ENCODE measurements at regions not wholly inside any gene's neighbourhood (a gene's known extent, or its start where the extent isn't known, plus 50 kb on each side); places are given as distances from the start of the nearest gene placed in this dataset.

DNA sequence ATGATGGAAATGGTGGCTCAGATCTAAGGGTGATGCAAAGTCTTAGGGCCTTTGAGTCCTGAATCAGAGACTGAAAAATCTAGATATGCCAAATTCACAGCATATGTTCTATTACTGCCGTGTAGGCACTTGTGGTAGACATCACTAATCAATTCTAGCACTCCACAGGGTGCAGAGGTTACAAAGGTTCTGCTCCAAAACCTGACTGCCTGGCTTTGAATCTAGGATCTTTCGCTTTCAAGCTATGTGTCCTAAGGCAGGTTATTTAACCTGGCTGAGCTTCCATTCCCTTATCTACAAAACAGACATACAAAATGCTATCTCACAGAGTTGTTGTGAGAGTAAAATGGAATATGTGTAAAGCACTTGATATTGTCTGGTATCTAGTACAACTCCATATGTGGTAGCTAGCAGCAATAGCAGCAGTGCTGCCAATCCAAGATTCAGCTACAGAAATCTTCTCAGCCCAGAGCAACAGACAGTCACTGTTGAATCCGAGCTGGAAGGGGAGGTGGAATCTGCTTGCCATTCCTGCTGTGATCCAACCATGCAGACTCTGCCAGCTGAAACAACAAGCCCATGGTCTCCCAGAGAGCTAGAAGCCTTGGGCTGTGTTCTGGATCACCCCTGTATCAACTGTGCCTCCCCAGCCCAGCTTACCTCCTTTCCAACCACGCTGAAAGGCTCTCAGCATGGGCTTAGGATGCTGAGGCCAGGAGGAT is 206.9 kb downstream of the TFAP2C start:
- no peak for DNase-seq

DNA sequence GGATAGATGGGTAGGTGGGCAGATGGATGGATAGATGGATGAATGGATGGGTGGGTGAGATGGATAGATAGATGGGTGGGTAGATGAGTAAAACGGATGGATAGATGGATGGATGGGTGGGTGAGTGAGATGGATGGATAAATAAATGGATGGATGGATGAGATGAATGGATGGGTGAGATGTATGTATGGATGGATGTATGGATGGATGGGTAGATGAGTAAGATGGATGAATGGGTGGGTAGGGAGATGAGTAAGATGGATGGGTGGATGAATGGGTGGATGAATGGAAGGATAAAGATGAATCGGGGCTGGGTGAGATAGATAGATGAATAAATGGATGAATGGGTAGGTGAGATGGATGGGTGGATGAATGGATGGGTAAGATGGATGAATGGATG is 210.1 kb downstream of the TFAP2C start:
- DNase-seq, result no peak

DNA sequence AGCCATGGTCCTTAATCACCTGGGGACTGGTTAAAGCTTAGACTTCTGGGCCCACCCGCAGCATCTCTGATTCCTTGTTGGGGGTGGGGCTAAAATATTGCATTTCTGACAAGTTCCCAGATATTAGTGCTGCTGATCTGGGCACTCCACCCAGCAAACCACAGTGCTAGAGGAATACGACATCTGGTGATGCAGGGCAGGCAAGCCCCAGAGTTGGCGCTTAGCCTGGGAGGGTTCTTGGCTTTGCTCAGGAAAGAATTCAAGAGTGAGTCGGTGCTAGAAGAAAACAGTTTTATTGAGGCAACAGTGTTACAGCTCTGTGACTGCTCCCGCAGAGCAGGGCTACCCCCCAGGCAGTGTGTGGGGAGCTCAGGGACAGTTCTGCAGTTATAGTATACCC is 210.7 kb downstream of the TFAP2C start:
- DNase-seq, result no peak

DNA sequence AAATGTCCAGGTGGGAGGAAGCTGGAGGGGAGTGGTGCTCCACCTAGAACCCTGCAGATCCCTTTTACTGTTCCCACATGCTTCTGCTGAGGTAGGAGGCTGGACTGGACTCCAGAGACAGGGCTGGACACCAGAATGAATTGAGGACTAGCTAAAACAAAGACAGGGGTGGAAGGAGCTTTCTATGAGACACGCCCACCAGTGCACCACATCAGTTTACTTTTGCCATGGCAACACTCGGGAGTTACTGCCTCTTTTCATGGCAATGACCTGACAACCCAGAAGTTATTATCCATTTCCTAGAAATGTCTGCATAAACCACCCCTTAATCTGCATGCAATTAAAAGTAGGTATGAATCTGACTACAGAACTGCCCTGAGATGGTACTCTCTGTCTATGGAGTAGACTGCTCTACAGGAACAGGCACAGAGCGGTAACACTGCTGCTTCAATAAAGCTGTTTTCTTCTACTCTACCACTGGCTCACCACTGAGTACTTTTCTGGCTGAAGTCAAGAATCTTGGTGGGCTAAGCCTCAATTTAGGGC is 211.7 kb downstream of the TFAP2C start:
- no peak for DNase-seq

DNA sequence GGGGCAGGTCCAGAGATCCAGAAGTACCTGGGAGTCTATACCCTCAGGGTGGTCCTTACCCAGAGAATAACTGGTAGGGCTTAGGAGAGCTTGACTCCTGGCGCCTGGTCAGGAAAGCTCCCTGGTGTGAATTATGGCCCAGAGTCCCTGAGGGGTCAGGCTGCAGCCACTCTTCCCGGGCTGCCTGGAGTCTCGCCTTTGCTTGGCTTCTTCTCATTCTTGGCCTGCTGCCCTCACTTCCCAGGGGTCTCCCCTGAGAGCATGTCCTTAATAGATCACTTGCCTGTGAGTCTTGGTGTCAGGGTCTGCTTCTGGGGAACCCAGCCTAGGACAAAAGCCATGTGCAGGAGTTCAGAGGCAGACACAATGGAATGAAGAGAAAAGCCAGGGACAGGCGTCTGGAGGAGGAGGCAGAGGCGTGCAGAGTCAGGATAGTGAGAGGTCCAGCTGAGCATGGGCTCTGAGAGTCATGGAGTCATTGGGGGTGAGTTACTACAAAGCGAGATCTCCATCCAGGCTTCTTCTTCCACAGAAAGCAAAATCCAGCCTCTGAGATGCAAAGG is 212.3 kb downstream of the TFAP2C start:
- no peak for DNase-seq

DNA sequence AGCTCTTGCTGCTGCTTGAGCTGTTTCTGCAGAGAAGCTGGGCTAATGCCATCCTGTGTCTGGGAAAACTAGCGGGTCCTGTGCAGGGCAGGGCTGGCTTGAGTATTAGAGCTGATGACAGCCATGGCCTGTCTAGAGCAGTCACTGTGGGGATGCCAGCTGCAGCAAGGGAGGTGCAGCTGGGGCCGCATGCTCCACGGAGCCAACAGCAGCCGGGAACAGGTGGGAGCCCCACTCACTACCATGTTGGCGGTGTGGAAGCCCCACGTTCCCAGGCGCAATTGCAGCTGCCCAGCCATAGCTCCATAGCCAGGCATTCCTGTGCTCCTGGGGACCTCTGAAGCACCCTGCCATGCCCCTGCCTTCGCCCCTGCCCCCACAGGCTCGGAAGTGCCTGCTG is 212.9 kb downstream of the TFAP2C start:
- no peak for DNase-seq

DNA sequence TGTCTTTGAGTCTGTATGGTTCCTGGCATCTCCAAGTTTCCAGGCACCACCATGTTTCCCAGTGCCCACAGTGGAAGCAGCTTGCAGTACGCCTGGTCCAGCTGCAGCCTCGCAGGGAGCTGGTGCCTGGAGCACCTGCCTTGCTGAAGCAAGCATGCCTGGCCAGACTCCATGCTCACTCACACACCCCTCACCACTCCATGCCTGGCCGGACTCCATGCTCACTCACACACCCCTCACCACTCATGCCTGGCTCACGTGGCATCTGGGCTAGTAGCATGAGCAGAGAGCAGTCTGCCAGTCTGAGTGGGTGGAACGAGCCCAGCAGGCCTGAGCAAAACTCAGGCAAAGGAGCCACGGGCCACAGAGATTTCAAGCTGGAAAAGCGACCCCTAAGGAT is 214.3 kb downstream of the TFAP2C start:
- no peak for DNase-seq

DNA sequence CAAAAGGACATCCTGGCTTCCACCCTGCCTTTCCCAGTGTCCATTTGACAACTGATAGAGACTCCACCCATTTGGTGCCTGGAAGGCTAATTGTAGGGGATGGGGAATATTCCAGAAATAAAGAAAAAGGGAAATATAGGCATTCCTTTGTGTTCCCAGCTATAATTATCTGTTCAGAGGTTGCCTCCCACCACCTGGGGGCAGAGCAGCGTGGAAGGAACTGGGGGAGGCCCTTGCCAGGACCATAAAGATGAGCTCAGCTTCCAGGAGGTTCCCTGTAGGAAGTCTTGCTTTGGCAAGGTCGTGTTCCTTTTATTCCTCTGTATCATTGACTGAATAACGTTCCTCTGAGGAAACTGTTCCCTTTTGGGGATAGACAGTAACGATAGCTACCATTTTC is 214.7 kb downstream of the TFAP2C start:
- no peak for DNase-seq

DNA sequence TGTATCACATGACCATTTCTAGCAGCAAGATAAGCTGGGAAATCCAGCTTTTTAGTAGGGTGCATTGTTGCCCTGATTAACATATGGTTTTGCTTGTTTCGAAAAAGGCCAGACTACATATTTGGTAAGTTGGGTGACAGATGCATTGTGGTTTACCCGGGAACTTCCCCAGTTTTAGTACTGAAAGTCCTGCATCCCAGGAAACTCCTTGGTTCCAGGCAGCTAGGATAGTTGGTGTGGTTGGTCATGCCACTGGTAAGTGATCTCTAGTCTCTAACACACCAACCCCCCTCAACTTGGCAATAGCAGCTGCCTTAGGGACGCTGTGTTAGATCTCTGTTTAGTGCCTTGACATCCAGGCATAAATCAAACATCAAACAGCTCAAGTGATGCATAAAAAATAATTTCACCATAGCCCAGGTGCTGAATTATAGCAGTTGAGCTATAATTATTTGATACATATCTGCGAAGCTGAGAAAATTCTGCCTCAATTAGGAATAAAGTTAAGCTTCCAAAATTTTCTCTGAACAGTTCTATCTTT is 216.5 kb downstream of the TFAP2C start:
- DNase-seq, result no peak

DNA sequence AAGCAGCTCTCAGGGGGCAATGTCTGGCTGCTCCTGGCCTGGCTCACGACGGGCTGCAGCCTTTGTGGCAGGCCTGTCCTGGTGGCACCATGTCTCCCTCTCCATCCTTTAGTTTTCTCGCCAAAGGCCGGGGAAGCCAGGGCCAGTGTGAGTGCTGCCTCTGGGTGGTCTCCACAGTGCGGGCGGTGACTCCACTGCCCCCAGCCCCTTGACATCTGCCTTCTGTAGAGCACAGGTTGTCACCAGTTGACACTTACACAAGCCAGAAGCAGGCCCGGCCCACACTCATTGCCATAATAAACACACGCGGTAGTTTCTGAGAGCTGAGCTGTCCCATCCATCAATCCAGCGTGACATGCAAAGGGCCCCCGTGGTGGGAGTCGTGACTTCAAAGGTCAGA is 219.5 kb downstream of the TFAP2C start:
- no peak for DNase-seq

DNA sequence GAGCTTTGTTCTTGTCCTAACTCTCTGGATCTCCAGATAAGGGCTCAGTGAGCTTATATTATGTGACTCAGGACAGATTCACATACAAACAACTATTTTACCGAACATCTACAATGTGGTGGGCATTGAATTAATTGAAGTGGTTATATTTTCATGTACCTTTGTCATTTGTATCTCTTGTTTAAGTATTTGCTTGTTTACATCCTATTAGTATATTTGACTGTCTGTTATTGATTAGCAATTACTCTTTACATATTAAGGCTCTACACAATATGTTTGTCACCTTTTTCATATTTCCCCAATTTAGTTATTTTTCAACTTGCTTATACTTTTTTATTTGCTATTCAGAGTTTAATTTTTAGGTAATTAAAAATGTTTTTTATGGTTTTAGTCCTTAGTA is 222.4 kb downstream of the TFAP2C start:
- no peak for DNase-seq

DNA sequence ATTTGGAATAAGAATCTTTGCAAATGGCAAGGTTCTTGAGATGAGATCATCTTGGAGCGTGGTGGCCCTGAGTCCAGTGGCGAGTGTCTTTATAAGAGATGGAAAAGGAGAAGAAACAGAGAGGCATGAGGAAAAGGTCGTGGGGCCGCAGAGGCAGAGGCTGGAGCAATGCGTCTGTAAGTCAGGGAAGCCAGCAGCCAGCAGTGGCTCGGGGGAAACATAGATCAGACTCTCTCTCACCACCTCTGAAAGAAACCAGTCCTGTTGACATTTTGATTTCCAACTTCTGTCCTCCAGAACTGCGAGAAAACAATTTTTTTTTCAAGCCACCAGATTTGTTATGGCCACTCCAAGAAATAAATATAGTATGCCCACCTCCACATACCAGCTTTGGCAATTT is 226.6 kb downstream of the TFAP2C start:
- no peak for DNase-seq

DNA sequence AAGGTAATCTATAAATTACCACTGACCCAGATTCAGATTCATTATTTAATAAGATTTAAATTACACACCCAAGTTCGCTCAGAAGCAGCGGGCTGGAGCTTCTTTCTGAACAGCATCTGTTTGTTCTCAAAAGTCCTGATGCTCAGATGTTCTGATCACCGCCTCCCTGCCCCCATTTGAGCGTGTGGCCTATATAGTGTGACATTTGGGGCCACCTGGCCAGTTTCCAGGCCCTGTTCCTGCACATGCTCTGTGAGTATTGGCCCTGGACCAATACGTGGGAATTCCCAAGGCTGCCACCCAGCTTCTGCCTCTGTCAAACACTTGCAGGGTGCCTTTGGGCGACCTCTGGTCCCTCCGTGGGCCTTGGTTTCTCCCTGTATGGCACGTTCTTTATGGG is 228.8 kb downstream of the TFAP2C start:
- no peak for DNase-seq

DNA sequence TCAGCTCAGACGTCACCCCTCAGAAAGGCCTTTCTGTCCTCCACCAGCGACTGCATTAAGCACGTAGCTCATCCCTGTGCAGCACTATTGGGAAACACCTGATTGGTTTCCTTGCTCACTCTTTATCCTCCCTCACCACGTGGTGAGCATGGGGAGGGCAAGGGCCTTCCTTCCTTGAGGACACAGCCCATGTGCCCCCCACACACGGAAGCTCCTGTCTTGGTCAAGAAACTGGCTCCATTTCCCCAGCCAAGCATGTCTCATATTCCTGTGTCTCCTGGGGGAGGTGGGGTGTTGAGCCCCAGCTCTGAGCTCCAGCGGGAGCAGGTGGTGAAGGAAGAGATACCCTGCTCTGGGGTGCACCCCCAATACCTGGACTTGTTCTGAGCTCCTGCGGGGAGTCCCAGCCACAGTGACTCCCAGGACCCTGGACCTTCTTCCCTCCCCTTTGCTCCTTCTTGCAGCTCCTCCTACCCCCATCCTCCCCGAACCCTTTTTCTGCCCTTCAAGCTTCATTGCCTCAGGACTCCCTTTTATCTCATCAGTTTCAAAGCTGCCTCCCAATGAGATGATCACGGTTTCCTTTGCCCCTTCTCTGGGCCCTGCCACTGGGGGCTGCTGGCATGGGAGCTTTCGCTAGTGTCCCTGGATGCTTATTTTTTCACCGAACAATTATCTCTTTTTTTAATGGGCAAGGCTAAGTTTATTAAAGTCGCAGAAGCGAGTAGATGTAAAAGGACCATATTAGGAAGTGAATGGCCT is 230.1 kb downstream of the TFAP2C start:
- DNase-seq, result no peak

DNA sequence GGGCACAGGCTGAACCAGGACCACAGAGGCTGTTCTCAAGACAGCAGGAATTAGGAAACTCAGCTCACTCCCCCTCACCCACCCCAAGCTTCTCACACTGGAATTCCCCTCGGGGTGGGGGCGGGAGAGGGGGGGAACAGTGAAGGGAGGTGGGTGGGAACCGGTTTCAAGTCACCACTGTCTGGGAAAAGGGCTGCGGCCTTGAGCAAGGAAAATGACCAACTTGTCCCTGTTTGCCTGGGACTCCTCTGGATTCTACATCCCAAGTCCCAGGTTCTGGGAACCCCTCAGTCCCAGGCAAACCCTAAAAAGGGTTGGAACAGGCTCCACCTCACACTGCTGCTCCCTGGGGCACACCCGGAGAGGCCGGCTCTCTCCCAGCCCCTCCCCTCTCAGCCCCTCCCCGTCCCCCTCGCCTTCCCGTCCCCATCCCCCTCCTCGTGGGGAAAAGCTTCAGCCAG is 230.7 kb downstream of the TFAP2C start:
- no peak for DNase-seq

DNA sequence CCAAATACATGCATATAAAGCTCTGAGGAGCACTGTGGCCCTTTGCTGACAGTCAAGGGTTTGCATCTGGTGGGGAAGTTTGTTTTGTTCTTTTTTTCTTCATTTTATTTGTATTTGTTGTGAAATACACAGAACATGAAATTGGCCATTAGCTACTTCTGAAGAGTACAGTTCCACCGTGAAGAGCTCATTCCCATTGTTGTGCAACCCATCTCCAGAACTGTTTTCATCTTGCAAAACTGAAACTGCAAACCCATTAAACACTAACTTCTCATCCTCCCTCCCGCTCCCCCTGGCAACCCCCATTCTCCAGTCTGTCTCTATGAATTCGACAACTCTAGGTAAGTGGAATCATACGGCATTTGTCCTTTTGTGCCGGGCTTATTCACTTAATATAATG is 231.3 kb downstream of the TFAP2C start:
- DNase-seq, result no peak

DNA sequence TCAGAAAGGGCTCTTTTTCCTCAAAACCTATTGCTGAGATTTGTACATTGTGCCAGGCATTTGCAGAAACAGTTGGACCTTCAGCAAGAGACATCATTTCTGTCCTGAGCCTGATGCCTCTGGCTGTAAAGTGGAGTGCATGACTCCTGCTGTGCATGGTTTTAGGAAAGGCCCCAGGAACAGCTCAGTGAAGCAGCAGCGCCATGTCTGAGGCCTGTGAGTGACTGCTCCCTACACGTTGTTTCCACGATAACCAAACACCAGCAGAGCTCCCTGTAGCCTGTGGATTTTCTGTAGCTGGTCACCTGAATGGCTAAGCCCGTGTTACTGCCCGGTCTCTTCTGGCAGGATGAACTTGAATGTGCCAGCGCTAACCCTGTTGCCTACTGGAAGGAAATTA is 232.5 kb downstream of the TFAP2C start:
- no peak for DNase-seq

DNA sequence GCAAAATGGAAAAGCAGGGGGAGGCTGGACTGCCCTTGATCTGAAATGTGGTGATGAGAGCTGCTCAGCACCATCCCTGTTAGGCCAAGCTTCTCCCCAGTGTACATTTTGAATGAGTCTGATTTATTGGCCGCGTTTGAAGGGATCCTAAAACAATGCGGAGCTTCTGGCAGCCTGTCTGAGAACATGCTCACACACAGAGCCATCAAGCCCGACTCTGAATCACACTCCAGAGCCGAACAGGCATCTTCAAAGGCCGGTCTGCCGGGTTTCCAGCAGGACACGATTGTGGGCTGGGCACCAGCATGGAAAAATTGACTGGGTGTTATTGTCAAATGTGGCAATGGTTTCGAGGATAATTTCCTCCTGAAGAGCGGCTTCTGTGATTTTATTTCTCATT is 235.9 kb downstream of the TFAP2C start:
- DNase-seq, result no peak

DNA sequence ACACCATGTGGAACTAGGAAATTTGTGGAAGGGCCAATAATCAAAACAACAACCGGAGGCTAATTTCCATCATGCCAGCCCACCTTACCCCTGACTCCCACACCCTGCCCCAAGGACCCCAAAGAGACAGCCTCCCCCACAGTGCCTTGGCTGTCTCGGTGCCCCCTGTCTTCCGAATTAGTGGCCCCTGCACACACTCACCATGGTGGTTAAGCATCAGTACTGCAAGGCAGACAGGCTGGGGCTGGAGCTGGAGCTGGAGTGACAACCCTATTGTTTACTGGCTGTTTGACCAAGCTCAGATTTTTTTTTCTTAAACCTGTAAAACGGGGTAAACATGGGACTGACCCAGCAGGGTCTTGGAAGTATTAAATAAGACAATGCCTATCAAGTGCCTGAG is 238.0 kb downstream of the TFAP2C start:
- DNase-seq, result no peak

DNA sequence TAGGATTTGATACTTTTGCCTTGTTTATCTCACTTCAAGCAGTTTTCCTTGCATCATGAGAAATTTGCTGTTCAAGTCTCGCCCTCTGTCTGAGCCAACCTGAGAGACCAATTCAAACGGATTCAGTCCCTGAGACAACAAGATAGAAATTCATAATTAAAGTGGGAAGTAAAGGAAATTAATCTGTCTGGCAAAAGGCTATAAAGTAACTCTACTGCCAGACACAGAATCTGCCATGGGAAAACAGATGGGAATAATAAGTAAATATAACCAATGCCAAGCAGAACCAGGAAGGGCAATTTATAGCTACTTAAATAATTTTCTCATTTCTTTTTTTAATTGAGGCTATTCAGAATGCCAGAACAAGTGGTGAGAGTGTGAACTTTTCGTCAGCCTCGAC is 239.6 kb downstream of the TFAP2C start:
- no peak for DNase-seq

DNA sequence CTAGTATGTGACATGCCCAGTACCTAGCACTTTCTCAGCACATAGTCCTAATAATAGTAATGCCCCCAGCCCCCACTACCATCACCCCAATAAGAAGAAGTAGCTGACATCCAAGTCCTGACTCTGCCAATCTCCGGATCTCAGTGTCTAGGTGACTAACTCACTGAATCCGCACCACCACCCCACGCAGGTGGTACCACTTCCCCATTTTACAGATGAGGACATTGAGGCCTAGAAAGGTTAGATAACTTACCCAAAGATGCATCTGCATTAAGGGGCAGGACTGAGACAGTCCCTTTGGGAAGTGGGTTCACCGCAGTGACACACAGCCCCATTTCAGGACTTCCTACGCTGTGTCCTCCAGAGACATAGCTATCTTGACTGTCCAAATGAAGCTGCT is 241.2 kb downstream of the TFAP2C start:
- no peak for DNase-seq

DNA sequence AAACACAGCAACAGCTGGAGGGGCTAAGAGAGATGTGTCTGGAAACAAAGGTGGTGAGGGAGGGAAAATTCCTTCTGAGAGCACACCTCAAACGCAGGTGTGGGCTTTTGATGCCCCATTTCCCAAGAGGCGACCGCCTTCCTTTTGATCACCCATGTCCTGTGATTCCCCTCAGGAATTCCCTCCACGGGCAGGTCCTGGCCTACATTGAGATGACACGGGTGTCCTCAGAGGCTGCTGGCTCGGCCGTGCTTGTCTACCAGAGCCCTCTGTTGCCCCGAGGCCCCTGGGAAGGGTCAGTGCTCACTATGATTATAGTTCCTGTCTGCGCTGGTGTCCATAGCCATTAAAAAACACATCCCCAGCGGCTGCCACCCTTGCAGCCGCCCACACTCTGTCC is 242.6 kb downstream of the TFAP2C start:
- DNase-seq, result no peak
